ENCODE measurements at regions not wholly inside any gene's neighbourhood (a gene's known extent, or its start where the extent isn't known, plus 50 kb on each side); places are given as distances from the start of the nearest gene placed in this dataset.

DNA sequence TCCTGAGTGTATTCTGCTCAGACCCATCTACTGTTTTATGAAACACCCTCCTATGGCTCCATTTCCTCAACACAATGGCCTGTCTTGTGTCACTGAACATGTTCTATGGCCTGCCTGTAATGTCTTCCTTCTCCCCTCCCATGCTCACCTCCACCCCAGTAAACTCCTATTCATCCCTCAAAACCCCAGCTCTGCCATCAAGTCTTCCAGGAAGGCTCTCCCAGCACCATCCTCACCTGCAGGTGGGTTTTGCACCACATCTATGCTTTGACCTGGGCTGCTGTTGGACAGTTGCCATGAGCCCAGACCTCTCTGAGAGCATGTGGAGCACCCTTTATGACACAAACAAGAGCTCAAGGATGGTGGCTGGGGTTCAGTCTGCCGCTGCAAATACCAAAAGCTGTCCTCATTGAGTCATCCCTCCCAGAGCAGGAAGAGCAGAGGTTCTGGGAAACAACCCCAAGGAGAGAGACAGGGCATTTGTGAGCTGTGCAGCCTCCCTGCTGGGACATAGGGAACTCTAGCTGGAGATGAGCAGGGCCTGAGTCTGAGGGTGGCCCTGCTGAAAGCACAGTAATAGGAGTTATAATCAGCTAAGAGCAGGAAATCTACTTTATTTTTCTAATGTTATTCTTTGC is 93.8 kb upstream of the CD93 start:
- Histone ChIP-seq H3K9me3 (replicated peaks; ENCODE audit: control insufficient read depth, insufficient read depth, low read length) (no peaks in the 10 kb centered on the region), H3K36me3 (ENCODE audit: control insufficient read depth in 2 of 2, extremely low read depth in 1 of 2, insufficient read depth in 2 of 2, low read length in 2 of 2) (no peaks in the 10 kb centered on the region), H3K9me1 (replicated peaks; ENCODE audit: control insufficient read depth, extremely low read depth, insufficient read depth, low read length) (no peaks in the 10 kb centered on the region), H3K27me3 (ENCODE audit: control insufficient read depth in 2 of 2, insufficient read depth in 2 of 2, low read length in 2 of 2) (peaks cover 0 to 2% of the 10 kb centered on the region in 2 experiments), H2AFZ (ENCODE audit: low read depth, low read length) (peak overlapping the region; percentile 6), H3K9ac (replicated peaks; ENCODE audit: extremely low read depth, insufficient read depth, low read length) (no peak overlapping the region), H4K20me1 (replicated peaks; ENCODE audit: control insufficient read depth, extremely low read depth, insufficient read depth, low read length) (no peaks in the 10 kb centered on the region), H3K4me2 (ENCODE audit: insufficient read depth, low read length) (no peak overlapping the region), H3K79me2 (ENCODE audit: control insufficient read depth, insufficient read depth, low read length) (no peaks in the 10 kb centered on the region), H3K4me1 (ENCODE audit: control insufficient read depth, extremely low read depth, insufficient read depth, low read length) (peaks cover 21% of the 10 kb centered on the region), H3K4me3 (replicated peaks in 1 of 3; ENCODE audit: insufficient read depth in 1 of 3, low read depth in 1 of 3, low read length in 3 of 3) (no peak overlapping the region), H3K27ac (ENCODE audit: insufficient read depth, low read depth, low read length) (peak overlapping the region; percentile 2)
- ChIA-PET POLR2A (interaction anchor here (2.4 kb wide), 1 partner anchor 94 kb away, joined by 10 read pairs; the partner anchor contains the start of gene CD93), CTCF (interaction anchor here (0.8 to 3.0 kb wide), 20 partner anchors 9 to 170 kb away, joined by 3 to 38 read pairs (median 9); partner anchors contain the start of genes CD93 and THBD)
- peak; percentile 49 for DNase-seq (ENCODE audit: low read depth, low spot score)
- dilution Hi-C loops (cut with MboI; ENCODE audit: extremely low pct_ligation_motif_present, low sequenced_read_pairs) (no loop called here), intact Hi-C loops (cut with micrococcal nuclease) (loop anchor here (1.0 to 10.0 kb wide), 5 partner anchors 31 to 385 kb away; no protein-coding TSS in a partner anchor)
- no peak for TF ChIP-seq GATA2 (IDR thresholded peaks at IDR 0.05; ENCODE audit: insufficient read depth, insufficient read length, low read depth, low read length)
- TF ChIP-seq FOS (IDR thresholded peaks at IDR 0.05; ENCODE audit: borderline replicate concordance, insufficient read depth, low read length), result no peak
- TF ChIP-seq JUN (IDR thresholded peaks at IDR 0.05; ENCODE audit: borderline replicate concordance, insufficient read depth, insufficient read length, low read depth), result no peak
- TF ChIP-seq POLR2AphosphoS5 (IDR thresholded peaks at IDR 0.05; ENCODE audit: insufficient read depth, low read depth, low read length), result no peak
- TF ChIP-seq EZH2 (IDR thresholded peaks at IDR 0.05; ENCODE audit: borderline replicate concordance, low read depth, low read length, severe bottlenecking), result no peak
- TF ChIP-seq MYC (IDR thresholded peaks at IDR 0.05; ENCODE audit: low read depth, low read length), result no peak
- TF ChIP-seq, protein P1, sequence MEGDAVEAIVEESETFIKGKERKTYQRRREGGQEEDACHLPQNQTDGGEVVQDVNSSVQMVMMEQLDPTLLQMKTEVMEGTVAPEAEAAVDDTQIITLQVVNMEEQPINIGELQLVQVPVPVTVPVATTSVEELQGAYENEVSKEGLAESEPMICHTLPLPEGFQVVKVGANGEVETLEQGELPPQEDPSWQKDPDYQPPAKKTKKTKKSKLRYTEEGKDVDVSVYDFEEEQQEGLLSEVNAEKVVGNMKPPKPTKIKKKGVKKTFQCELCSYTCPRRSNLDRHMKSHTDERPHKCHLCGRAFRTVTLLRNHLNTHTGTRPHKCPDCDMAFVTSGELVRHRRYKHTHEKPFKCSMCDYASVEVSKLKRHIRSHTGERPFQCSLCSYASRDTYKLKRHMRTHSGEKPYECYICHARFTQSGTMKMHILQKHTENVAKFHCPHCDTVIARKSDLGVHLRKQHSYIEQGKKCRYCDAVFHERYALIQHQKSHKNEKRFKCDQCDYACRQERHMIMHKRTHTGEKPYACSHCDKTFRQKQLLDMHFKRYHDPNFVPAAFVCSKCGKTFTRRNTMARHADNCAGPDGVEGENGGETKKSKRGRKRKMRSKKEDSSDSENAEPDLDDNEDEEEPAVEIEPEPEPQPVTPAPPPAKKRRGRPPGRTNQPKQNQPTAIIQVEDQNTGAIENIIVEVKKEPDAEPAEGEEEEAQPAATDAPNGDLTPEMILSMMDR (IDR thresholded peaks at IDR 0.05; ENCODE audit: extremely low read depth in 1 of 2, insufficient read depth in 1 of 2, low read depth in 1 of 2, low read length in 2 of 2), result no peak
- TF ChIP-seq POLR2A (IDR thresholded peaks at IDR 0.05; ENCODE audit: low read depth, low read length), result no peak
- TF ChIP-seq, protein P2, sequence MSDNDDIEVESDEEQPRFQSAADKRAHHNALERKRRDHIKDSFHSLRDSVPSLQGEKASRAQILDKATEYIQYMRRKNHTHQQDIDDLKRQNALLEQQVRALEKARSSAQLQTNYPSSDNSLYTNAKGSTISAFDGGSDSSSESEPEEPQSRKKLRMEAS (IDR thresholded peaks at IDR 0.05; ENCODE audit: insufficient read depth, insufficient read length), result no peak
- BruUV-seq (replicated peaks), result no TSS peak
- FAIRE-seq, result peak; percentile 8

All from endothelial cell of umbilical vein (primary cell).